Fibroblast of the aortic adventitia (primary cell): ENCODE measurements at regions not wholly inside any gene's neighbourhood (a gene's known extent, or its start where the extent isn't known, plus 50 kb on each side); places are given as distances from the start of the nearest gene placed in this dataset.

Experiments used
- DNase-seq: peaks from one replicate; pipeline ENCODE4 v3.0.0-alpha.2; 2010; ENCODE audit warnings: low read depth
- H3K4me3 ChIP-seq: 2 replicates; pipeline ENCODE4 v1.5.1; 2011; ENCODE audit warnings: low read depth, mild to moderate bottlenecking, control low read depth, low read length, moderate library complexity
- TF ChIP-seq, protein P1 (sequence below): IDR thresholded peaks from 2 replicates; pipeline ENCODE4 v1.5.1; 2011; ENCODE audit warnings: mild to moderate bottlenecking, low read length, control low read depth, inconsistent platforms; ENCODE audit not compliant: insufficient read depth

DNA sequence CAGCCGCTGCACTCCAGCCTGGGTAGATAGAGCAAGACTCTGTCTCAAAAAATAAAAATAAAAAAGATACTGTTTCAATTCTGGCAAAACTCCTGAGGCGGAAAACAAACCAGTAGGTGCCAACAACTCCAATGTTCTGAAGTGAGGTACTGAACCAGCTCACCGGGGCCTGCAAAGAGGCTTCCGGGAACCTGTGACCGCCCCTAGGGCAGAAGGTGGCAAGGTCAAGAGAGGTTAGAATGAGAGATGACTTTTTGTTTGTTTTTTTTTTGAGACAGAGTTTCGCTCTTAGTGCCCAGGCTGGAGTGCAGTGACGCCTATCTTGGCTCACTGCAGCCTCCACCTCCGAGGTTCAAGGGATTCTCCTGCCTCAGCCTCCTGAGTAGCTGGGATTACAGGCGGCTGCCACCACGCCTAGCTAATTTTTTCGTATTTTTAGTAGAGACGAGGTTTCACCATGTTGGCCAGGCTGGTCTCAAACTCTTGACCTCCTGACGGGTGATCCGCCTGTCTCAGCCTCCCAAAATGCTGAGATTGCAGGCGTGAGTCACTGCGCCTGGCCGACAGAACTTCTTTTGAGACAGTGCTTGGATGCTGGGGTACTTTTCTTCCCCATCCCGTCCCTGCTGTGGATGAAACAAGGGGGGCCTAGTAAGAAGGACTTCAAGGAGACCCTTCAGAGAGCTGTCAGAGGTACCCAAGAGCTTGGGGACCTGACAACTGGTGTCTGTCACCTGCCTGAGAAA, 91.9 kb upstream of the SLC25A33 start:
- no peak for DNase-seq
- TF ChIP-seq, protein P1, sequence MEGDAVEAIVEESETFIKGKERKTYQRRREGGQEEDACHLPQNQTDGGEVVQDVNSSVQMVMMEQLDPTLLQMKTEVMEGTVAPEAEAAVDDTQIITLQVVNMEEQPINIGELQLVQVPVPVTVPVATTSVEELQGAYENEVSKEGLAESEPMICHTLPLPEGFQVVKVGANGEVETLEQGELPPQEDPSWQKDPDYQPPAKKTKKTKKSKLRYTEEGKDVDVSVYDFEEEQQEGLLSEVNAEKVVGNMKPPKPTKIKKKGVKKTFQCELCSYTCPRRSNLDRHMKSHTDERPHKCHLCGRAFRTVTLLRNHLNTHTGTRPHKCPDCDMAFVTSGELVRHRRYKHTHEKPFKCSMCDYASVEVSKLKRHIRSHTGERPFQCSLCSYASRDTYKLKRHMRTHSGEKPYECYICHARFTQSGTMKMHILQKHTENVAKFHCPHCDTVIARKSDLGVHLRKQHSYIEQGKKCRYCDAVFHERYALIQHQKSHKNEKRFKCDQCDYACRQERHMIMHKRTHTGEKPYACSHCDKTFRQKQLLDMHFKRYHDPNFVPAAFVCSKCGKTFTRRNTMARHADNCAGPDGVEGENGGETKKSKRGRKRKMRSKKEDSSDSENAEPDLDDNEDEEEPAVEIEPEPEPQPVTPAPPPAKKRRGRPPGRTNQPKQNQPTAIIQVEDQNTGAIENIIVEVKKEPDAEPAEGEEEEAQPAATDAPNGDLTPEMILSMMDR: no peak
- H3K4me3 ChIP-seq: no peak overlapping the region

DNA sequence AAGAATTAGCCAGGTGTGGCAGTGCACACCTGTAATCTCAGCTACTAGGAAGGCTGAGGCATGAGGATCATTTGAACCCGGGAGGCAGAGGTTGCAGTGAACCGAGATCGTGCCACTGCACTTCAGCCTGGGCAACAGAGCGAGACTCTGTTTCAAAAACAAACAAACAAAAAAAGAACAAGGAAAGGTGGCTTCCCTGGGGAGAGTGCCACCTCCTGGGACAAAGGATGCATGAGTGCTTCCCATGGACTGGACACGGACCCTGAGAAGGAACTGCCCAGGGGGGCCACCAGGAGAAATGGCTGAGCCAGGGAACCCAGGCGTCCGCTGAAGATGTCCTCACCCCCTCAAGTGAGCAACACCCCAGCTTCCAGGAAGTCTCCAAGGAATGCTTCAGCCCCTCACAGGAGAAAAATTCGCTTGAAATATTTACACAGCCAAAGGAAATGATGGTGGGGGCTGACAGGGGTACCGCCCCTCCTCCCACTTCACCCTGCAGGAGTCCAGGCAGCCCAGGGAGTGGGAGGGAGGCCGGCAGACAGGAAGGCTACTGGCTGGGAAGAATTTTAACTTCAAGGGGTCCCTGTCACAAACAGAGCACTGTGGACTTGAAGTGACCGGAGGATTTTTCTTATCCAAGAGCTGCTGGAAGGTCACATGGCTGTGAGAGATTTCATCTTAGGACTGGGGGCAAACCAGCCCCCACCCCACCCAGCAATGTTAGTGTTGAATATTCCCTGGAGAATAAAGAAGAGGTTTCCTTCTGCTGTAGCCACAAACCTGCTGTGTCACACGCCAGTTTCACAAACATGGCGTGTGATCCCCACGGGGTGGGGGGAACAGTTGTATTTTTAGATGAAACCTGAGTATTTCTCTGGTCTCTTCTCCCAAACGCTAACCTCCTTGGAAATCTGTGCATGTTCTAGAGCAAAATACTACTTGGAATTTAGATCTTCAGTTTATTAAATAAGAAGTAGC, 90.8 kb upstream of the SLC25A33 start:
- TF ChIP-seq, protein P1: no peak
- no peak overlapping the region for H3K4me3 ChIP-seq
- DNase-seq: no peak

DNA sequence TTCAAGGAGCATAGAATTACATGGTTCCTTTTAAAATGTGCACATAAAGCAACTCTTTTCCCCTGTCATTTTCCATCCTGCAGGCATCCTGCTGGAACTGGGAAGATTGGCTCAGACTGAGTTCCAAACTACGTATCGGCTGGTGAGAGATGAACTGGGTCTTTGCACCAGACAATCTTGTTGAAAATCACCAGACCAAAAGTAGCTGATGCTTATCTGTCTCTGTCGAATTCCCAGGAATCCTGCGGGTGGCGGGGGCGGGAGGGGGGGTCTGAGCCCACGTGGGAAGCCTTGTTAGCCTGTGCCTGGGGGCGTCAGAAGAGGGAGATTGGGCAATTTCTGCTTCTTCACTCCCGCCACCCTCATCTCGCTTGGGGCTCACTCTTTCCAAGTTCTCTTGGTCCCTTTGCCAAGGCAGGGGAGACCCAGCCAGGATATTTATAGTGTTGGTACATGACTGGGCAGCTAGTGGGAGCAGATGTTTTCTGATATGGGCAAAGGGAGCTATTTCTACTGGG, 90.1 kb upstream of the SLC25A33 start:
- no peak overlapping the region for H3K4me3 ChIP-seq
- peak; percentile 86 for DNase-seq
- TF ChIP-seq, protein P1: no peak

DNA sequence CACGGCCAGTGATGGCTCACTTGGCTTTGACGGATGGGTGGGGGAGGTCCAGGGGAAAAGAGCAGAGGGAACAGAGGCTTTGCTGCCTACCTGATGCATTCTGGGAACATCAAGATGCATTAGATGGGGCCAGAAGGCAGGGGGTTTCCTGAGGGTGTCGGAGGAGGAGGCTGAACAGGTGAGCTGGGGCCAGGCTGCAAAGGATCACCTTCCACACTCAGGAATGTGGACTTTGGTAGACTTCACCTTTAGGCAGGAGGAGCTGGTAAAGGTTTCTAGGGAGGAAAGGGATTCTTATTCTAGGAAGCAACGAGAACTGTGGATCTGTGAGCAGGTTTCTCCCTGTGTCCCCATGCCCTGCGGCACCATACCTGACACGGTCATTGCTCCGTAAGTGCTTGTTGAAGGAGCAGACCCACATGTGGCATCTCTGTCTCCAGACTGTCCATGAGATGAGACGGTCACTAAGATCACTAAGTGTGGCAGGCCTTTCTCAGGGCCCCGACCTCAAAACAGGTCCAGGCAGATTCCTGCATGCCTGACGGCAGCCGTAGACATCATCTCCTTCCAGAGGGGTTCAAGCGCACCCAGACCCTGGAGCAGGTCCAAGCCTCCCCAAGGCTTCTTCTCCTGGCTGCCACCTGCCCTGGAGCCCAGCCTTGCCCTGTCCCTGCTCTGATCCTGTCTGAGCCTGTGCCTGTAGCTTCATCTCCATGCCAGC, 89.1 kb upstream of the SLC25A33 start:
- no peak for DNase-seq
- no peak overlapping the region for H3K4me3 ChIP-seq
- TF ChIP-seq, protein P1: no peak

DNA sequence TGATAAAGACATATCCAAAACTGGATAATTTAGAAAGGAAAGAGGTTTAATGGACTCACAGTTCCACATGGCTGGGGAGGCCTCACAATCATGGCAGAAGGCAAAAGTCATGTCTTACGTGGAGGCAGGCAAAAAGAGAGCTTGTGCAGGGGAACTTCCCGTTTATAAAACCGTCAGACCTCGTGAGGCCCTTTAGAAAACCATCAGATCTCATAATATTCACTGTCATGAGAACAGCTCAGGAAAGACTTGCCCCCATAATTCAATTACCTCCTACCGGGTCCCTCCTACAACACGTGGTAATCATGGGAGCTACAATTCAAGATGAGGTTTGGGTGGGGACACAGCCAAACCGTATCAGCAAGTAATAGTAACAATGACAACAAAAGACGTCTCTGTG, 88.2 kb upstream of the SLC25A33 start:
- no peak overlapping the region for H3K4me3 ChIP-seq
- TF ChIP-seq, protein P1: no peak
- DNase-seq: no peak

DNA sequence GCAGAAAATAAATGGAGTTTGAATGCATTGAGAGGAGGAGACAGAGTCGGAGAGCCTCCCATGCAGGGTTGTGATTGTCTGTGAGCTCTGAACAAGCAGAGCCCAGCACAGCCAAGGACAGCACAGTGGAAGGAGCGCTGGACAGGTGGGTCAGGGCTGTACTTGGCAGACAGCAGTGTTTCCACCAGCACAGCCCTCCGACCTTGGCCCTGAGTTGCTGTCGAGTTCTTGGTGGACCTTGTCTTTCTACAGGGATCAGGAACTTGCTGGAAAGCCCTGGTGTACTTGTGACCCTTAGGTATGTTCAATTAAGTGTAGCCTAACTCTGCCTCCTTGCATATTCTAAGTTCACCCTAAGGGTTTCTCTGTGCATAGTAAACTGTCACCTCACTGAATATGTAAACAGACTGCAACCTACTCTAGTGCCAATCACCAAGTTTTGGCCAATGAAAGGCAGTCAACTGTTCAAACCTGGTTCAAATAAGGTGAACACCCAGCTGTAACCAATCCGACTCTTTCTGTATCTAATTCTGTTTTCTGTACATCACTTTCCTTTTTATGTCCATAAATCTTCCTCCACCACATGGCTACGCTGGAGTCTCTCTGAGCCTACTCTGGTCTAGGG, 86.6 kb upstream of the SLC25A33 start:
- TF ChIP-seq, protein P1: no peak
- H3K4me3 ChIP-seq: no peak overlapping the region
- DNase-seq: no peak
